Keratinocyte (primary cell): ENCODE measurements at regions not wholly inside any gene's neighbourhood (a gene's known extent, or its start where the extent isn't known, plus 50 kb on each side); places are given as distances from the start of the nearest gene placed in this dataset.

Source experiments
- DNase-seq: peaks from one replicate; pipeline ENCODE4 v3.0.0-alpha.2; 2011; ENCODE audit warnings: low read depth, missing footprints, low spot score
- FAIRE-seq: peaks from 2 replicates; lab custom pipeline; 2011; peaks lifted over from hg19 to GRCh38; lab: Jason Lieb, UNC
- H2AFZ ChIP-seq: 2 replicates; pipeline ENCODE4 v1.6.0; 2012; ENCODE audit warnings: low read length, control low read depth, inconsistent platforms; ENCODE audit not compliant: control insufficient read depth
- H3K27ac ChIP-seq: 2 replicates; pipeline ENCODE4 v1.5.1; 2011; ENCODE audit warnings: low read length; ENCODE audit not compliant: control insufficient read depth, insufficient read depth
- H3K27me3 ChIP-seq: 3 replicates; pipeline ENCODE4 v1.6.0; 2011; ENCODE audit warnings: low read length; ENCODE audit not compliant: control insufficient read depth, insufficient read depth; ENCODE audit errors: extremely low read depth
- H3K36me3 ChIP-seq, 2 experiments: 2 replicates in 1 of 2; 3 replicates in 1 of 2; pipeline ENCODE4 v1.5.1; 2011; ENCODE audit warnings: low read length in 2 of 2, mild to moderate bottlenecking in 1 of 2; ENCODE audit not compliant: control insufficient read depth in 2 of 2, insufficient read depth in 2 of 2; ENCODE audit errors: extremely low read depth in 1 of 2
- H3K4me1 ChIP-seq: 3 replicates; pipeline ENCODE4 v1.5.1; 2011; ENCODE audit warnings: low read length; ENCODE audit not compliant: control insufficient read depth, insufficient read depth; ENCODE audit errors: extremely low read depth
- H3K4me2 ChIP-seq: 3 replicates; pipeline ENCODE4 v1.6.0; 2011; ENCODE audit warnings: low read depth, low read length; ENCODE audit not compliant: control insufficient read depth, insufficient read depth; ENCODE audit errors: extremely low read depth
- H3K4me3 ChIP-seq, 3 experiments: fragments of 200-600 bp in 1 of 3; sonication (generic) in 1 of 3; 2 replicates in 2 of 3; 3 replicates in 1 of 3; pipeline ENCODE4 v1.5.1; 2011 to 2016; ENCODE audit warnings: low read length in 3 of 3, mild to moderate bottlenecking in 3 of 3, control low read depth in 2 of 3, inconsistent platforms in 1 of 3, low read depth in 1 of 3, mixed read lengths in 1 of 3, mixed run types in 1 of 3, moderate library complexity in 1 of 3; ENCODE audit not compliant: control insufficient read depth in 2 of 3, insufficient read depth in 2 of 3; ENCODE audit errors: extremely low read depth in 1 of 3
- H3K79me2 ChIP-seq: 2 replicates; pipeline ENCODE4 v1.6.0; 2012; ENCODE audit warnings: low read length; ENCODE audit not compliant: control insufficient read depth, insufficient read depth
- H3K9ac ChIP-seq: 3 replicates; pipeline ENCODE4 v1.6.0; 2011; ENCODE audit warnings: low read length; ENCODE audit not compliant: control insufficient read depth, insufficient read depth; ENCODE audit errors: extremely low read depth
- H3K9me1 ChIP-seq: 3 replicates; pipeline ENCODE4 v1.6.0; 2011; ENCODE audit warnings: low read length; ENCODE audit not compliant: control insufficient read depth, insufficient read depth; ENCODE audit errors: extremely low read depth
- H3K9me3 ChIP-seq: 2 replicates; pipeline ENCODE4 v1.5.1; 2012; ENCODE audit warnings: low read depth, low read length; ENCODE audit not compliant: control insufficient read depth
- H4K20me1 ChIP-seq: 3 replicates; pipeline ENCODE4 v1.6.0; 2011; ENCODE audit warnings: low read length; ENCODE audit not compliant: control insufficient read depth, insufficient read depth; ENCODE audit errors: extremely low read depth
- EZH2 ChIP-seq: IDR thresholded peaks from one replicate; pipeline ENCODE4 v1.6.1; 2012; ENCODE audit warnings: inconsistent platforms, mild to moderate bottlenecking, low read length, moderate library complexity
- dilution Hi-C: fragments of 300-500 bp; cut with MboI; formaldehyde crosslinking; loops from one replicate; pipeline ENCODE4 v1.7.0; 2020; ENCODE audit warnings: low sequenced_read_pairs; ENCODE audit not compliant: extremely low pct_ligation_motif_present
- TF ChIP-seq, protein P1 (sequence below), 3 experiments: IDR thresholded peaks in 1 of 3; conservative IDR thresholded peaks in 1 of 3; optimal IDR thresholded peaks in 1 of 3; 2 replicates in 2 of 3; 3 replicates in 1 of 3; pipeline versions ENCODE3 to v1.5.1; 2011; ENCODE audit warnings: low read length in 3 of 3, mild to moderate bottlenecking in 3 of 3, moderate library complexity in 2 of 3, control low read depth in 1 of 3, inconsistent platforms in 1 of 3; ENCODE audit not compliant: insufficient read depth in 2 of 3; ENCODE audit errors: extremely low read depth in 1 of 3

DNA sequence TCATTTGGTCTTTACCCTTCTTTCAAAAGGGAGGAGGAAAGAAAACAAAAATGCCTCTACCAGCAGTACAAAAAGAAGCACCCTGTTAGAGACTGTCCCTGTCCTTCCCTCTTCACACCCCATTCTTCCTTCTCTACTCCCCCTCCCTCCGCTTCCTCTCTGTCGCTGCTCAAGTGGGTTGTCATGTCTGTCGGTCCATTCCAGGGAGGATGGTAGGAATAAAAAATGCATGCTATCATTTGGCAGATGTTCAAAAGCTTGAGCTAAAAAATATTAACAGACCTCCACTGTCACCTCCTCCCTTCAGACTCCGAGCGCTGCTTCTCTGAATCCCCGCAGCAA lies 482.0 kb downstream of the BCL11A start:
- dilution Hi-C loops, result no loop called here
- no peak overlapping the region for H3K27ac ChIP-seq
- H3K4me2 ChIP-seq, result no peak overlapping the region
- no peaks in the 10 kb centered on the region for H3K9me1 ChIP-seq
- H3K4me1 ChIP-seq, result no peaks in the 10 kb centered on the region
- no peak overlapping the region for H3K9ac ChIP-seq
- H3K79me2 ChIP-seq, result no peaks in the 10 kb centered on the region
- FAIRE-seq (no peak), DNase-seq (no peak)
- H2AFZ ChIP-seq, result no peak overlapping the region
- H4K20me1 ChIP-seq, result no peaks in the 10 kb centered on the region
- H3K4me3 ChIP-seq, result no peak overlapping the region
- no peak for TF ChIP-seq EZH2
- TF ChIP-seq, protein P1, sequence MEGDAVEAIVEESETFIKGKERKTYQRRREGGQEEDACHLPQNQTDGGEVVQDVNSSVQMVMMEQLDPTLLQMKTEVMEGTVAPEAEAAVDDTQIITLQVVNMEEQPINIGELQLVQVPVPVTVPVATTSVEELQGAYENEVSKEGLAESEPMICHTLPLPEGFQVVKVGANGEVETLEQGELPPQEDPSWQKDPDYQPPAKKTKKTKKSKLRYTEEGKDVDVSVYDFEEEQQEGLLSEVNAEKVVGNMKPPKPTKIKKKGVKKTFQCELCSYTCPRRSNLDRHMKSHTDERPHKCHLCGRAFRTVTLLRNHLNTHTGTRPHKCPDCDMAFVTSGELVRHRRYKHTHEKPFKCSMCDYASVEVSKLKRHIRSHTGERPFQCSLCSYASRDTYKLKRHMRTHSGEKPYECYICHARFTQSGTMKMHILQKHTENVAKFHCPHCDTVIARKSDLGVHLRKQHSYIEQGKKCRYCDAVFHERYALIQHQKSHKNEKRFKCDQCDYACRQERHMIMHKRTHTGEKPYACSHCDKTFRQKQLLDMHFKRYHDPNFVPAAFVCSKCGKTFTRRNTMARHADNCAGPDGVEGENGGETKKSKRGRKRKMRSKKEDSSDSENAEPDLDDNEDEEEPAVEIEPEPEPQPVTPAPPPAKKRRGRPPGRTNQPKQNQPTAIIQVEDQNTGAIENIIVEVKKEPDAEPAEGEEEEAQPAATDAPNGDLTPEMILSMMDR (optimal IDR thresholded peaks at IDR 0.05 in 1 of 3, IDR thresholded peaks at IDR 0.05 in 1 of 3, conservative IDR thresholded peaks at IDR 0.05 in 1 of 3; ENCODE audit: extremely low read depth in 1 of 3, insufficient read depth in 2 of 3, low read length in 3 of 3), result no peak
- H3K27me3 ChIP-seq, result no peaks in the 10 kb centered on the region
- H3K9me3 ChIP-seq, result no peaks in the 10 kb centered on the region
- no peaks in the 10 kb centered on the region for H3K36me3 ChIP-seq

- FAIRE-seq (no peak), DNase-seq (no peak)
- Histone ChIP-seq H3K36me3 (no peaks in the 10 kb centered on the region), H3K9me1 (no peaks in the 10 kb centered on the region), H3K27me3 (no peaks in the 10 kb centered on the region), H3K4me3 (no peak overlapping the region), H3K4me2 (no peak overlapping the region), H2AFZ (no peak overlapping the region), H3K4me1 (no peaks in the 10 kb centered on the region), H3K79me2 (no peaks in the 10 kb centered on the region), H4K20me1 (no peaks in the 10 kb centered on the region), H3K27ac (no peak overlapping the region), H3K9ac (no peak overlapping the region), H3K9me3 (no peaks in the 10 kb centered on the region)
- TF ChIP-seq, protein P1 (optimal IDR thresholded peaks at IDR 0.05 in 1 of 3, IDR thresholded peaks at IDR 0.05 in 1 of 3, conservative IDR thresholded peaks at IDR 0.05 in 1 of 3; ENCODE audit: extremely low read depth in 1 of 3, insufficient read depth in 2 of 3, low read length in 3 of 3), result no peak
- TF ChIP-seq EZH2, result no peak
- dilution Hi-C loops, result no loop called here
These were observed 482.5 kb downstream of the BCL11A start for GRCh38 chr2:60070736-60071489.
